PFSK-1 (cell line): ENCODE measurements at regions not wholly inside any gene's neighbourhood (a gene's known extent, or its start where the extent isn't known, plus 50 kb on each side); places are given as distances from the start of the nearest gene placed in this dataset.

Experiments
- POLR2AphosphoS5 ChIP-seq: IDR thresholded peaks from 2 replicates; pipeline ENCODE4 v1.6.1; 2012; ENCODE audit warnings: low read depth, mild to moderate bottlenecking, control low read depth, low read length, moderate library complexity
- SIN3A ChIP-seq: IDR thresholded peaks from 2 replicates; pipeline ENCODE4 v1.6.1; 2012; ENCODE audit warnings: mild to moderate bottlenecking, low read length, moderate library complexity, borderline replicate concordance; ENCODE audit not compliant: insufficient read depth
- TAF1 ChIP-seq: IDR thresholded peaks from 2 replicates; pipeline ENCODE4 v1.6.1; 2012; ENCODE audit warnings: low read length, control low read depth, borderline replicate concordance; ENCODE audit not compliant: insufficient read depth

- TF ChIP-seq POLR2AphosphoS5 (no peak), SIN3A (no peak), TAF1 (no peak)
Measured at GRCh38 chr3:18837137-18837755, 311.1 kb upstream of the KCNH8 start.
